ENCODE measurements at regions not wholly inside any gene's neighbourhood (a gene's known extent, or its start where the extent isn't known, plus 50 kb on each side); places are given as distances from the start of the nearest gene placed in this dataset.

DNA sequence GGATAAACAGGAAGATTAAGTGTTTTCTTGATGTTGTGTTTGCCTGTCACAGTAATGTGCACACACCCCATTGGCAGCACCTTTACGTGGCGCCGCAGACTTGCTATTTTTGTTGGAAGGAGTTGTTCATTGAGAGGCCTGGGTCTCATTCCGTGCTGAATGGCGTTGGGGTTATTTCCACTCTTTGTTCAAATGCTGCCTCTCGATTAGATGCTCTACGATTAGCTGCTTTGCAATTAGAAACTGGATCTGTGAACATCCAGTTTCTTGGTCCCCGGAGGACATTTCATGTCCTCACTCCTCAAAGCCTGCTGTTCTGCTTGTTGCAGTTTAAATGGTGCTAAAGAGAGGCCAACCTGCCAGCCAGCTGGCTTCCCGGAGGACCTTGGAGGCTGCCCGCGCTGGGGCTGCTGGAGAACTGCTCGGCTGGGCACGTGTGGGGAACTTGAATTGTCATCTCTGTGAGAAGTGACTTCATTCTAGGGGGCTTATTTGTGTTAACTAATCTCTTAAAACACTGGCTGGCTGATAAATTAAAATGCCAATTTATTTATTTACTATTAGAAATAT, 117.4 kb upstream of the NABP1 start:
- ChIA-PET CTCF (interaction anchor here (1.0 to 1.8 kb wide), 4 partner anchors 9 to 131 kb away, joined by 3 to 5 read pairs (median 4); no protein-coding TSS in a partner anchor), POLR2A (interaction anchor here (2.3 kb wide), 1 partner anchor 117 kb away, joined by 10 read pairs; the partner anchor contains the start of gene NABP1)
- no peak overlapping the region for H3K4me2 ChIP-seq (ENCODE audit: insufficient read depth, low read length)
- H3K4me3 ChIP-seq (replicated peaks in 1 of 3; ENCODE audit: insufficient read depth in 1 of 3, low read depth in 1 of 3, low read length in 3 of 3) = no peak overlapping the region
- no peaks in the 10 kb centered on the region for H3K9me3 ChIP-seq (replicated peaks; ENCODE audit: control insufficient read depth, insufficient read depth, low read length)
- no peaks in the 10 kb centered on the region for H4K20me1 ChIP-seq (replicated peaks; ENCODE audit: control insufficient read depth, extremely low read depth, insufficient read depth, low read length)
- H3K27ac ChIP-seq (ENCODE audit: insufficient read depth, low read depth, low read length) = no peak overlapping the region
- intact Hi-C loops (cut with micrococcal nuclease) (no loop called here), dilution Hi-C loops (cut with MboI; ENCODE audit: extremely low pct_ligation_motif_present, low sequenced_read_pairs) (loop anchor here (25.0 kb wide), 1 partner anchor 152 kb away; no protein-coding TSS in a partner anchor)
- FAIRE-seq = no peak
- no peak overlapping the region for H3K9ac ChIP-seq (replicated peaks; ENCODE audit: extremely low read depth, insufficient read depth, low read length)
- TF ChIP-seq POLR2A (IDR thresholded peaks at IDR 0.05; ENCODE audit: low read depth, low read length) = no peak
- TF ChIP-seq, protein P1, sequence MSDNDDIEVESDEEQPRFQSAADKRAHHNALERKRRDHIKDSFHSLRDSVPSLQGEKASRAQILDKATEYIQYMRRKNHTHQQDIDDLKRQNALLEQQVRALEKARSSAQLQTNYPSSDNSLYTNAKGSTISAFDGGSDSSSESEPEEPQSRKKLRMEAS (IDR thresholded peaks at IDR 0.05; ENCODE audit: insufficient read depth, insufficient read length) = no peak
- no peak for TF ChIP-seq JUN (IDR thresholded peaks at IDR 0.05; ENCODE audit: borderline replicate concordance, insufficient read depth, insufficient read length, low read depth)
- TF ChIP-seq FOS (IDR thresholded peaks at IDR 0.05; ENCODE audit: borderline replicate concordance, insufficient read depth, low read length) = no peak
- no peak for TF ChIP-seq POLR2AphosphoS5 (IDR thresholded peaks at IDR 0.05; ENCODE audit: insufficient read depth, low read depth, low read length)
- TF ChIP-seq EZH2 (IDR thresholded peaks at IDR 0.05; ENCODE audit: borderline replicate concordance, low read depth, low read length, severe bottlenecking) = no peak
- TF ChIP-seq MYC (IDR thresholded peaks at IDR 0.05; ENCODE audit: low read depth, low read length) = no peak
- TF ChIP-seq GATA2 (IDR thresholded peaks at IDR 0.05; ENCODE audit: insufficient read depth, insufficient read length, low read depth, low read length) = no peak
- TF ChIP-seq, protein P2, sequence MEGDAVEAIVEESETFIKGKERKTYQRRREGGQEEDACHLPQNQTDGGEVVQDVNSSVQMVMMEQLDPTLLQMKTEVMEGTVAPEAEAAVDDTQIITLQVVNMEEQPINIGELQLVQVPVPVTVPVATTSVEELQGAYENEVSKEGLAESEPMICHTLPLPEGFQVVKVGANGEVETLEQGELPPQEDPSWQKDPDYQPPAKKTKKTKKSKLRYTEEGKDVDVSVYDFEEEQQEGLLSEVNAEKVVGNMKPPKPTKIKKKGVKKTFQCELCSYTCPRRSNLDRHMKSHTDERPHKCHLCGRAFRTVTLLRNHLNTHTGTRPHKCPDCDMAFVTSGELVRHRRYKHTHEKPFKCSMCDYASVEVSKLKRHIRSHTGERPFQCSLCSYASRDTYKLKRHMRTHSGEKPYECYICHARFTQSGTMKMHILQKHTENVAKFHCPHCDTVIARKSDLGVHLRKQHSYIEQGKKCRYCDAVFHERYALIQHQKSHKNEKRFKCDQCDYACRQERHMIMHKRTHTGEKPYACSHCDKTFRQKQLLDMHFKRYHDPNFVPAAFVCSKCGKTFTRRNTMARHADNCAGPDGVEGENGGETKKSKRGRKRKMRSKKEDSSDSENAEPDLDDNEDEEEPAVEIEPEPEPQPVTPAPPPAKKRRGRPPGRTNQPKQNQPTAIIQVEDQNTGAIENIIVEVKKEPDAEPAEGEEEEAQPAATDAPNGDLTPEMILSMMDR (IDR thresholded peaks at IDR 0.05; ENCODE audit: extremely low read depth in 1 of 2, insufficient read depth in 1 of 2, low read depth in 1 of 2, low read length in 2 of 2) = no peak
- no TSS peak for BruUV-seq (replicated peaks)
- H3K79me2 ChIP-seq (ENCODE audit: control insufficient read depth, insufficient read depth, low read length) = no peaks in the 10 kb centered on the region
- no peaks in the 10 kb centered on the region for H3K36me3 ChIP-seq (ENCODE audit: control insufficient read depth in 2 of 2, extremely low read depth in 1 of 2, insufficient read depth in 2 of 2, low read length in 2 of 2)
- H2AFZ ChIP-seq (ENCODE audit: low read depth, low read length) = peak overlapping the region; percentile 89
- H3K27me3 ChIP-seq (ENCODE audit: control insufficient read depth in 2 of 2, insufficient read depth in 2 of 2, low read length in 2 of 2) = peaks cover 6 to 16% of the 10 kb centered on the region in 2 experiments
- peaks cover 6% of the 10 kb centered on the region for H3K4me1 ChIP-seq (ENCODE audit: control insufficient read depth, extremely low read depth, insufficient read depth, low read length)
- no peak for DNase-seq (ENCODE audit: low read depth, low spot score)
- H3K9me1 ChIP-seq (replicated peaks; ENCODE audit: control insufficient read depth, extremely low read depth, insufficient read depth, low read length) = no peaks in the 10 kb centered on the region

Measured in endothelial cell of umbilical vein (primary cell).